ENCODE measurements at regions not wholly inside any gene's neighbourhood (a gene's known extent, or its start where the extent isn't known, plus 50 kb on each side); places are given as distances from the start of the nearest gene placed in this dataset.

- no peaks in the 10 kb centered on the region for H3K4me1 ChIP-seq (ENCODE audit: low read length)
- no peaks in the 10 kb centered on the region for H3K79me2 ChIP-seq (ENCODE audit: low read length)
- no peaks in the 10 kb centered on the region for H3K27me3 ChIP-seq (replicated peaks; ENCODE audit: insufficient read depth, low read length)
- DNase-seq, result no peak
- no peak overlapping the region for H3K4me3 ChIP-seq (ENCODE audit: low read length)
- H3K9me3 ChIP-seq (replicated peaks; ENCODE audit: insufficient read depth, low read length), result no peaks in the 10 kb centered on the region
- H3F3A ChIP-seq (ENCODE audit: insufficient read depth, low read length), result no peaks in the 10 kb centered on the region
- H2AFZ ChIP-seq (ENCODE audit: low read length), result no peak overlapping the region
- no peaks in the 10 kb centered on the region for H4K20me1 ChIP-seq (ENCODE audit: insufficient read depth, low read length)
- H3K9me2 ChIP-seq (replicated peaks; ENCODE audit: insufficient read depth, low read length), result no peaks in the 10 kb centered on the region
- H3K9ac ChIP-seq (ENCODE audit: low read length), result no peak overlapping the region
- no peaks in the 10 kb centered on the region for H3K36me3 ChIP-seq (replicated peaks; ENCODE audit: insufficient read depth, low read length)
- H3K4me2 ChIP-seq (ENCODE audit: low read depth, low read length), result no peak overlapping the region
- no peak for TF ChIP-seq EZH2 (optimal IDR thresholded peaks at IDR 0.05; ENCODE audit: low read depth, low read length)
- no peak for TF ChIP-seq CTCF (IDR thresholded peaks at IDR 0.05; ENCODE audit: low read length)
- no peak for TF ChIP-seq EZH2phosphoT487 (IDR thresholded peaks at IDR 0.05; ENCODE audit: low read length)
- no peak overlapping the region for H3K27ac ChIP-seq (ENCODE audit: low read length)
Observed at GRCh38 chr14:80110721-80111120, 100.6 kb downstream of the DIO2 start.

DNA sequence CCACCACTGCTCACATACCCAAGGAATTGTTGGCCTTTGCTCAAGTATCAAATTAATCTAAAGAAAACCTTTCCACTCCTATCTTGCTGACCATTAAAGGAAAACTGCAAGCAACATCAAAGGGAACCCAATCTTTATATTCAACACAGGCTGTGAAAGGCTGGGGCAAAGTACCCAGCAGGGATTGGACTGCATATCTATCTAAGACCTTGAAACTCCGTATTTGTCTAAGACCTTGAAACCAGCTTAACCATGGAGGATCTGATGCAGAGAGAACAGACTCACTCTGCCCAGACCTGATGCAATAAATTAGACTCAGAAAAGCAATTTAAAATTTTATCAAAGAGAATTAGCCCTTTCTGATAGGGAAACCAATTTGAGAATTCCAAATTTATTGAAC lies 102.2 kb downstream of the DIO2 start:
- Histone ChIP-seq H3K4me3 (ENCODE audit: low read length) (no peak overlapping the region), H3K9me3 (replicated peaks; ENCODE audit: insufficient read depth, low read length) (no peaks in the 10 kb centered on the region), H3K9me2 (replicated peaks; ENCODE audit: insufficient read depth, low read length) (no peaks in the 10 kb centered on the region), H3K36me3 (replicated peaks; ENCODE audit: insufficient read depth, low read length) (no peaks in the 10 kb centered on the region), H3F3A (ENCODE audit: insufficient read depth, low read length) (no peaks in the 10 kb centered on the region), H4K20me1 (ENCODE audit: insufficient read depth, low read length) (no peaks in the 10 kb centered on the region), H3K4me2 (ENCODE audit: low read depth, low read length) (no peak overlapping the region), H3K27me3 (replicated peaks; ENCODE audit: insufficient read depth, low read length) (no peaks in the 10 kb centered on the region), H2AFZ (ENCODE audit: low read length) (no peak overlapping the region), H3K9ac (ENCODE audit: low read length) (no peak overlapping the region), H3K27ac (ENCODE audit: low read length) (no peak overlapping the region), H3K79me2 (ENCODE audit: low read length) (no peaks in the 10 kb centered on the region), H3K4me1 (ENCODE audit: low read length) (no peaks in the 10 kb centered on the region)
- DNase-seq, result no peak
- TF ChIP-seq EZH2phosphoT487 (IDR thresholded peaks at IDR 0.05; ENCODE audit: low read length) (no peak), EZH2 (optimal IDR thresholded peaks at IDR 0.05; ENCODE audit: low read depth, low read length) (no peak), CTCF (IDR thresholded peaks at IDR 0.05; ENCODE audit: low read length) (no peak)

GRCh38 chr14:80108430-80108829 lies 102.9 kb downstream of the DIO2 start:
- no peaks in the 10 kb centered on the region for H3K9me3 ChIP-seq (replicated peaks; ENCODE audit: insufficient read depth, low read length)
- no peak overlapping the region for H3K27ac ChIP-seq (ENCODE audit: low read length)
- no peaks in the 10 kb centered on the region for H3K4me1 ChIP-seq (ENCODE audit: low read length)
- no peaks in the 10 kb centered on the region for H3F3A ChIP-seq (ENCODE audit: insufficient read depth, low read length)
- no peaks in the 10 kb centered on the region for H3K9me2 ChIP-seq (replicated peaks; ENCODE audit: insufficient read depth, low read length)
- no peak for DNase-seq
- no peaks in the 10 kb centered on the region for H3K79me2 ChIP-seq (ENCODE audit: low read length)
- no peak overlapping the region for H3K4me2 ChIP-seq (ENCODE audit: low read depth, low read length)
- no peak overlapping the region for H3K4me3 ChIP-seq (ENCODE audit: low read length)
- H3K36me3 ChIP-seq (replicated peaks; ENCODE audit: insufficient read depth, low read length), result no peaks in the 10 kb centered on the region
- TF ChIP-seq EZH2phosphoT487 (IDR thresholded peaks at IDR 0.05; ENCODE audit: low read length), result no peak
- TF ChIP-seq EZH2 (optimal IDR thresholded peaks at IDR 0.05; ENCODE audit: low read depth, low read length), result no peak
- TF ChIP-seq CTCF (IDR thresholded peaks at IDR 0.05; ENCODE audit: low read length), result no peak
- H3K9ac ChIP-seq (ENCODE audit: low read length), result no peak overlapping the region
- H3K27me3 ChIP-seq (replicated peaks; ENCODE audit: insufficient read depth, low read length), result no peaks in the 10 kb centered on the region
- H2AFZ ChIP-seq (ENCODE audit: low read length), result no peak overlapping the region
- H4K20me1 ChIP-seq (ENCODE audit: insufficient read depth, low read length), result no peaks in the 10 kb centered on the region
